ENCODE measurements at regions not wholly inside any gene's neighbourhood (a gene's known extent, or its start where the extent isn't known, plus 50 kb on each side); places are given as distances from the start of the nearest gene placed in this dataset.

DNA sequence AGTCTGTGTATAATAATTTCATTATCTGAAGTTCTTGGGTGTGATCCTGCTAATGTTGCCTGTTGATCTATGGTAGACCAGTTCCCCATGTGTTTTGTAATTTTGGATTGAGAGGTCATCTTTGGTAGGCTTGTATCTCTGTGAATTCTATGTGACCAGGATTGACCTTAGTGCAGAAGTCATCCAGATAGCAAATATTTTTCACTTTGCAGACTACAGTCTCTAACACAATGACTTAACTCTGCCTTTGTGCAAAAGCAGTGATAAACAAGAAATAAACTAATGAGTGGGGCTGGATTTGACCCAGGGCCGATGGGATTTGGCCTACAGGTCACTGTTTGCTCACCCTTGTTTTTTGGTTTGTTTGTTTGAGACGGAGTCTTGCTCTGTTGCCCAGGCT lies 144.6 kb upstream of the MYL2 start:
- no peak for DNase-seq (ENCODE audit: extremely low spot score)
- ChIA-PET POLR2A (no interaction called here), CTCF (no interaction called here)
- TF ChIP-seq CTBP1 (IDR thresholded peaks at IDR 0.05; ENCODE audit: borderline replicate concordance) (no peak), FOXM1 (IDR thresholded peaks at IDR 0.05; ENCODE audit: borderline replicate concordance) (no peak), SP1 (IDR thresholded peaks at IDR 0.05) (no peak), FOXA1 (IDR thresholded peaks at IDR 0.05) (no peak), ARNT (IDR thresholded peaks at IDR 0.05) (no peak), BHLHE40 (IDR thresholded peaks at IDR 0.05; ENCODE audit: borderline replicate concordance) (no peak), ZNF384 (IDR thresholded peaks at IDR 0.05) (no peak), SUZ12 (IDR thresholded peaks at IDR 0.05) (no peak), NFRKB (IDR thresholded peaks at IDR 0.05) (no peak), TARDBP (IDR thresholded peaks at IDR 0.05) (no peak), L3MBTL2 (conservative IDR thresholded peaks at IDR 0.05) (no peak), HDGF (IDR thresholded peaks at IDR 0.05; ENCODE audit: borderline replicate concordance) (no peak), FOXK2 (IDR thresholded peaks at IDR 0.05) (no peak), ELF4 (IDR thresholded peaks at IDR 0.05) (no peak), LEF1 (IDR thresholded peaks at IDR 0.05; ENCODE audit: borderline replicate concordance) (no peak)
- TF ChIP-seq, protein P1, sequence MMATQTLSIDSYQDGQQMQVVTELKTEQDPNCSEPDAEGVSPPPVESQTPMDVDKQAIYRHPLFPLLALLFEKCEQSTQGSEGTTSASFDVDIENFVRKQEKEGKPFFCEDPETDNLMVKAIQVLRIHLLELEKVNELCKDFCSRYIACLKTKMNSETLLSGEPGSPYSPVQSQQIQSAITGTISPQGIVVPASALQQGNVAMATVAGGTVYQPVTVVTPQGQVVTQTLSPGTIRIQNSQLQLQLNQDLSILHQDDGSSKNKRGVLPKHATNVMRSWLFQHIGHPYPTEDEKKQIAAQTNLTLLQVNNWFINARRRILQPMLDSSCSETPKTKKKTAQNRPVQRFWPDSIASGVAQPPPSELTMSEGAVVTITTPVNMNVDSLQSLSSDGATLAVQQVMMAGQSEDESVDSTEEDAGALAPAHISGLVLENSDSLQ (IDR thresholded peaks at IDR 0.05): no peak

GRCh38 chr12:111064154-111064553 lies 143.8 kb upstream of the MYL2 start:
- no peak for DNase-seq (ENCODE audit: extremely low spot score)
- ChIA-PET POLR2A (no interaction called here), CTCF (no interaction called here)
- TF ChIP-seq, protein P1 (IDR thresholded peaks at IDR 0.05): no peak

GRCh38 chr12:111063295-111064026 lies 143.1 kb upstream of the MYL2 start:
- TF ChIP-seq ZNF384 (IDR thresholded peaks at IDR 0.05) (no peak), ARNT (IDR thresholded peaks at IDR 0.05) (no peak), LEF1 (IDR thresholded peaks at IDR 0.05; ENCODE audit: borderline replicate concordance) (no peak), NFRKB (IDR thresholded peaks at IDR 0.05) (no peak), SP1 (IDR thresholded peaks at IDR 0.05) (no peak), ELF4 (IDR thresholded peaks at IDR 0.05) (no peak), FOXA1 (IDR thresholded peaks at IDR 0.05) (no peak), FOXK2 (IDR thresholded peaks at IDR 0.05) (no peak), BHLHE40 (IDR thresholded peaks at IDR 0.05; ENCODE audit: borderline replicate concordance) (no peak)
- TF ChIP-seq, protein P1 (IDR thresholded peaks at IDR 0.05): no peak
- no peak for DNase-seq (ENCODE audit: extremely low spot score)
- POLR2A ChIA-PET: no interaction called here
- CTCF ChIA-PET: no interaction called here

DNA sequence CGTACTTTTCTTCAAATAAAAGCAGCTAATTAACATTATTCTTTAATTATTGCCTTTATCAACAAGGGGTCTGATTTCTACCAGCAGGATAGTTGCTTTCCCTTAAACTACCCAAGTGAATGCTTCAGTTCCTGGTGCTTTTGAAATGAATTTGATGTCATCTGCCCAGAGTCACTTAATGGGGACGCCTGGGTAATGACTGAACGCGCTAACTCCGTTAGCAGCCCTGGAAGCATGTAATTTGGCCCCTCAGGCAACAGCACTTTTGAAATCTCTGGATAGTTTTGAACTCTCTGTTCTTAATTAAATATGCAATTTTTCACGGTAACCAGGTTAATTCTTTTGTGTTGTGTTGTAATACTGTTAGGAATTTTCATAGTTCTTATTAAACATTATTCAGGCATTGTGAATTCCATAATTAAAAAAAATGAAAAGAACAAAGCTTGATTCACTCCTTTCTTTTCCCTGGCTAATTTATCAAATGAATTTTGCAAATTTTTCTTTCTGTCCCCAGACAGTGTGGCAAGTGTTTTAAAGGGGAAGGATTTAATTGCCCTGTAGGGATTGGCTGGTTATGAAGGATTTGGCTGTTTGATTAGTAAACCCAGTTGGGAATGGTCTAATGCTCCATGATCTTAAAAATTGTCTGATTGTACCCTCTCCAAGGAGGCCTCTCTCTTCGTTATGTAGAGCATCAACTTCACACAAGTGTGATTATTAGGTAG lies 137.5 kb upstream of the MYL2 start:
- DNase-seq (ENCODE audit: extremely low spot score): no peak
- POLR2A ChIA-PET: no interaction called here
- TF ChIP-seq FOXK2 (IDR thresholded peaks at IDR 0.05): no peak
- TF ChIP-seq, protein P1 (IDR thresholded peaks at IDR 0.05): no peak
- no peak for TF ChIP-seq BHLHE40 (IDR thresholded peaks at IDR 0.05; ENCODE audit: borderline replicate concordance)
- TF ChIP-seq HDGF (IDR thresholded peaks at IDR 0.05; ENCODE audit: borderline replicate concordance): no peak
- no peak for TF ChIP-seq LEF1 (IDR thresholded peaks at IDR 0.05; ENCODE audit: borderline replicate concordance)
- no peak for TF ChIP-seq SUZ12 (IDR thresholded peaks at IDR 0.05)
- TF ChIP-seq ZNF384 (IDR thresholded peaks at IDR 0.05): no peak
- TF ChIP-seq TARDBP (IDR thresholded peaks at IDR 0.05): no peak
- no peak for TF ChIP-seq L3MBTL2 (conservative IDR thresholded peaks at IDR 0.05)
- TF ChIP-seq CTBP1 (IDR thresholded peaks at IDR 0.05; ENCODE audit: borderline replicate concordance): no peak
- TF ChIP-seq ARNT (IDR thresholded peaks at IDR 0.05): no peak
- TF ChIP-seq NFRKB (IDR thresholded peaks at IDR 0.05): no peak
- CTCF ChIA-PET: no interaction called here

- POLR2A ChIA-PET: no interaction called here
- TF ChIP-seq HDGF (IDR thresholded peaks at IDR 0.05; ENCODE audit: borderline replicate concordance): no peak
- CTCF ChIA-PET: interaction anchor here (0.6 kb wide), 1 partner anchor 1629 kb away, joined by 5 read pairs; no protein-coding TSS in a partner anchor
- DNase-seq (ENCODE audit: extremely low spot score): no peak
Measured at GRCh38 chr12:111056618-111057521, 136.5 kb upstream of the MYL2 start.
